Inflammatory macrophage treated with lipopolysaccharide for 4 hours (primary cell): ENCODE measurements at regions not wholly inside any gene's neighbourhood (a gene's known extent, or its start where the extent isn't known, plus 50 kb on each side); places are given as distances from the start of the nearest gene placed in this dataset.
"Not testable (repeated sequence)": the region's sequence is repeated elsewhere in the genome, so short reads cannot be mapped to it uniquely, and the experiment has no call there.

Source experiments
- DNase-seq: peaks from one replicate; pipeline ENCODE4 v3.0.0-alpha.2; 2020

- DNase-seq = no peak
These were observed 166.6 kb upstream of the CIBAR2 start for GRCh38 chr16:85278839-85279238.

DNA sequence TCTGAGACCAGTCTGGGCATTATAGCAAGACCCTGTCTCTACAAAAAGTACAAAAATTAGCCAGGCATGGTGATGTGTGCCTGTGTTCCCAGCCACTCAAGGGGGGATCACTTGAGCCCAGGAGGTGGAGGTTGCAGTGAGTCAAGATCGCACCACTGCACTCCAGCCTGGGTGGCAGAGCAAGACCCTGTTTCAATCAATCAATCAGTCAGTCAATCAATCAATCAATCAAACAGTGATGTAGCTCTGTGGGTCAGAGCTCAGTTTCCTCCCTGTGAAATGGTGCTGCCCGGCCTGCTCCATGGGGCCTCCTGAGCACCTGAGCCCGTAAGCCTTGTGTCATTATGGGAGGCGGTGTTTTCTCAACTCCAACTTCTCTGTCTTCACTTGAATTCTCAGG, 167.1 kb upstream of the CIBAR2 start:
- DNase-seq = no peak

DNA sequence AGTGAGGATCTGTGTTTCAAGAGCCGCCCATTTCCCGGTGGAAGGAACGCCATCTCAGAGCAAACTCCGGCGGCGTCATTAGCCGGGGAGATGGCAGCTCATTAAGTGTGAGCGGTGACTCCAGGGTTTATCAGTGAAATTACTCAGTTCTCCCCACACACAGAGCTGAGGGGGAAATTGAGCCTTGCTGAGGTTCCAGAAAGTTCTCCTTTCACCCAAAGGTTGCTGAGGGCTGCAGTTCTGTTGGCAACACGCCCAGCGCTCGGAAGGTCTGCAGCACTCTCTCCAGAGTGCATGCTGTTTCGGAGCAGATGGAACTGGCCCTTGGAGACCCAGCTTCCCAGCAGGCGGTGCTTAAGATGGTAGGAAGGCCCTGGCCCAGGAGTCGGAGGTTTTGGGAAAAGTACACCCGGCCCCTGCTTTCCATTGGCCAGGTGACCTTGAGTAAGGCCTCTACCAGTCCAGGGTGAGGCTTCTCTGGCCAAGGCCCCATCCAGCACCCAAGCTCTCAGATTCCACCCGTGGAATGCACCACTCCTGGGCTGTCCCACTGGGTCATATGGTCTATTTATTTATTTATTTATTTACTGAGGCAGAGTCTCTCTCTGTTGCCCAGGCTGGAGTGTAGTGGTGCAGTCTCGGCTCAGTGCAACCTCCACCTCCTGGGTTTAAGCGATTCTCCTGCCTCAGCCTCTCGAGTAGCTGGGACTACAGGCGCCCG, 167.7 kb upstream of the CIBAR2 start:
- DNase-seq = no peak

DNA sequence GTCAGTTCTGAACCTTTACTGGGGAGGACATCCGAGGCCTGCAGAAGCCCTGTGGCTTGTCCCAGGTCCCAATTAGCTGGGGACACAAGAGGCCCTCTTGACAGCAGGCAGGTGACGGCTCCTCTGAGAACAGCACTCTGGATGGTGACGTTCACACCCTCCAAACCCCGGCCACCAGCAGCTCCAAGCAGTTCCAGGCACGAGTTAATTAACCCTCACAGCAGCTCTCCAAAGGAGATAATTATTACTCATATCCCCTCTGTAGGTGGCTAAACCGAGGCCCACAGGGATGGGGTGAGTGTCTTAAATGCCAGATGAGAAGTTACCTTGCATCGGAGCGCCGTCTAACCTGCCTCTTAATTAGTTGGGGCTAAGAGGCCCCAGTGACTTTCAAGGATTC, 168.9 kb upstream of the CIBAR2 start:
- DNase-seq = no peak

- no peak for DNase-seq
These were observed 170.6 kb upstream of the CIBAR2 start for GRCh38 chr16:85282842-85283241.

DNA sequence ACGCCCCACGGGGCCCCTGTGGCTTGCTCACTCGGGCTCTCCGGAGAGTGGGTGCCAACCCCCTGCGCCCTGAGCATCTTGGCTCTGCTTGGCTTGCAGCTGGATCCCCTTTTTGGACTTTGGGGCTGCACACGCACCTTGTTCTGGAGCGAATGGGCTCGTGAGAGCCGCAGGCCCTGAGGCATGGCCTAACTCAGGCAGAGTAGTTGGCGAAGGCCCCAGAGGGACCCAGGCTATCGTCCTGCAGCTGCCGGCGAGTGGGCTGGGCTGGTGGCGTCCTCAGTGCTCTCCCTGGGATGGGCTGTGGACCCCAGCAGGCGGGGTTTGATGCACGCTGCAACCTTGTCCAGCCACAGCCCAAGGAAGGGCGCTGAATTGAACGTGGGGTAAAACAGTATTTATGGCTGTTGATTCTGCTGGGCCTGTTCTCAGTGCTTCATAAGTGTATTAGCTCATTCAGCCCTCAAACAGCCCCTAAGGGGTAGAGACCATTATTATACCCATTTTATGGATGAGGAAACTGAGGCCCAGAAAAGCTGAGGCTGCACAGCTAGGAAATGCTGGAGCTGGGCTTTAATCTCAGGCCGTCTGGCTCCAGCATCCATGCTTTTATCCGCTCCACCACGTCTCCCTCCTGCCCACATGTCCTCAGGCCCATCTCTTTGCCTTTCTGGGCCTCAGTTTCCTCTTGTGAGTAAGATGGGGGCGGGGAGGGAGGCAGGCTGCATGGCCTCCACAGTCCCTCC, 171.2 kb upstream of the CIBAR2 start:
- no peak for DNase-seq

DNA sequence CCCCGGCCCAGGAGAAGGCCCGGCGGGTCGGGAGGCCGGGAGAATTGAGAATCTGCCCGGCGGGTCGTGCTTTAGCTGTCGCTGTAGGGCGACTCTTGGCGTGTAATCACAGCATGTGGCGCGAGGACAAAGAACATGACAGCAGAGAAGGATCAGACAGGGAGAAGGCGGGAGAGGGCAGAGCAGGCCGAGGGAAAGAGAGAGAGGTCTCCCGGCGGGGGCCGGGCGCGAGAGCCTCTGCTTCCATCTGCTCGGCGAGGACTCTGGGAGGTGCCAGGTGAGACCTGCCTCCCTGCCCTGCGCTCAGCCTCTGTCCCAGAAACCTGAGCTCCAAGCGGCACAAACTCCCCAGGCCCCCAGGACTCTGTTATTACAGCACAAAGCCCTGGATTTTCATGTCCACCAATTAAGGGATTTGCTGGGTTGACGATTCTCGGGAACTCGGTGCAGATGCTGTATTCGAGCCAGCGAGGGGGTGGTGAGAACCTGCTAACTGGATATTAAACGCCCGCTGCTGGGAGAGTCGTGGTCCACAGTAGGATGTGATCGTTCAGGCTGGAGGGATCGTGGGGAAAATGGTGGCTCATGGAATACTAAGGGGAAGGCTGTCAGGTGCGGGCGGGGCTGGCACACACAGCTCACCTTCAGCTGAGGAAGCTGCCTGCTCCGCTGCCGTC, 172.0 kb upstream of the CIBAR2 start:
- no peak for DNase-seq

GRCh38 chr16:85285681-85286065, 173.4 kb upstream of the CIBAR2 start:
- DNase-seq = no peak

DNA sequence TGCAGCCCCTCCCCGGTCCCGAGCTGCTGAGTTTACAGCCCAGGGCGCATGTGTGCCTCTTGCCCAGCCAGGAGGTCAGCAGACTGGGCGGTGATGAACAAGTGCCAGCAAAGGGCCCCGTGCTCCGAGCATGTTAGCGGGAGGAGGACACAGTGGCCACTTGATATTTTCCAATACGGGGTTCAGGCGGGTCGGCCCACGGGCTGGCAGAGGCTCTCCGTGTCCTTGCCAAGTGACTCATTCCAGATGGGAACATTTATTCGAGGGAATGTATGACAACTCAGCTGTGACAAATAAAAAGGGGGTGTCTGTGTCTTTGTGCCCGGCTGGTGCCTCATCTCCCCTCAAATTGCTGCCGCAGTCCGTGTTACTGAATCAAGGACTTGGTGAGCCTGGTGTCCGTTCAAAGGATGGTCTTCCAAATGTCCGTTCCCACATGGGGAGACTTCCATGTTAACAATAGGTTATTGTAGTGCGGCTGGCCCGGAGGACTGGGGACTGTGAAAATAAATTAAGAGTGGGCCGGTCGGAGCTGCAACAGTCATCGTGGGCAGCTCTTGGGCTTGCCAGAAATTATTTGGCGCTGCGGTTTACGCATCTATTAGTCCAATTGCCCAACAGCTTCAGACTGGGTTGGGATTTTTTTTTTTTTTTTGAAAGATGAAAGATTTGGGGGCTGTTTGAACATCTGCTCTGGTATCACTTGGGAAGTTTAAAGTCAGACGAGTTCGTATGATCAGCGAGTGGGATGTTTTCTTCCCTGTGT, 174.0 kb upstream of the CIBAR2 start:
- no peak for DNase-seq

DNA sequence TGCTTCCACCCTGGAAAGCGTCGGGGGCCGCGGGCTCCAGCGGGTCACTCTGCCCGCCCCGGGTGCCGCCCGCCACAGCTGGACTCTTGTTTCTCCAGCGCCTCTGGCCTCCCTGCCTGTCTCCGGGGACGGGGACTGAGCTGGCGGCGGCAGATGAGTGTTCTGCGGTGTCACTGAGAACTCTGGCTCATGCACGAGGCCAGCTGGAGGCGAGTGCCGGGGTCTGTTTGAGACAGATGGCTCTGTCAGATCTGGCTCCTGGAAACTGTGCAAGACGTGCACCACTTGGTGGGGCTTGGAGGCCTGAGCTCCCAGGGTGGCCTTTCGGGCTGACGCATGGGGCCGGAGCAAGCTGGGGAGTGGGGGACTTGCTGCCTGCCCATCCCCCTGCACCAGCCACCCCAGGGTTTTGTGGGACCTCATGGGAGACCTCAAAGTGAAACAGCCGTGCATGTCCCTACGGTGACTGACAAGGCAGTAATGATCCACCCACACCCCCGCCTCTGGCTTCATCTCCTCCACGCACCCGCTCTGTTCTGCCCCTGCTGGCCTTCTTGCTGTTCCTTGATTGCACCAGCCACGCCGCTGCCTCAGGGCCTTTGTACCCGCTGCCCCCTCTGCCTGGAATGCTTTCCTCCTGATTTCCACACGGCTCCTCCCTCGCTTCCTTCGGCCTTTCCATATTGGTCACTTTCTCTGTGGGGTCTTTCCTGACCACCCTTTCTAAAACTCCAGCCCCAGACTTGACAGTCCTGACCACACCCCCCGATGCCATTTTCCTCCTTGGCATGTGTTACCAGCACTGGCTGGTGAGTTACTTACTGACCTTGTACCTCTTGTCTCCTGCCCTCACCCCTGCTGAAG, 174.9 kb upstream of the CIBAR2 start:
- DNase-seq = no peak

- not testable (repeated sequence) for DNase-seq
These were observed 175.5 kb upstream of the CIBAR2 start for GRCh38 chr16:85287815-85288109.

DNA sequence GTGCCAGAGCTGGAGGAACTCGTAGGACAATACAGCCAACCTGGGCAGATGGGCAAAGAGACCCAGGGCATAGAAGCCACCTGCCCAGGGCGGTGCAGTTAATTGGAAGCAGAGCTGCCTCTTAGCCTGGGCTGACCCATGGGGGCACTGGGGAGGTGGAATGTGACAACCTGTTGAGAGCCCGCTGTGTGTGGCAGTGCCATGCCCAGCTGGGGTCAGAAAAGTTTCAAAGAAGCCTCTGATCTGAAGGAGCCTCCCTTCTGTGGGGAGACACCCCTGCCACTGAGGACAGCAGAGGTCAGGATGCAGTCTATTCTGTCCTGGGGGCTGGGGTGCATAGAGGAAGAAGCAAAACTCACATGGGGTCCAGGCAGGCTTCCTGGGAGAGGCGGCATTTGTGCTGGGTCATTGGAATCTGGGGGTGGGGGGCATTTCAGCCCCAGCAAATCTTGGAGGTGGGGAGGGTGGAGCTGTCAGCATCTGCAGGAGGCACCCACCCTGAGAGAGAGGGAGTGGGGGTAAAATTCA, 176.1 kb upstream of the CIBAR2 start:
- DNase-seq = no peak

DNA sequence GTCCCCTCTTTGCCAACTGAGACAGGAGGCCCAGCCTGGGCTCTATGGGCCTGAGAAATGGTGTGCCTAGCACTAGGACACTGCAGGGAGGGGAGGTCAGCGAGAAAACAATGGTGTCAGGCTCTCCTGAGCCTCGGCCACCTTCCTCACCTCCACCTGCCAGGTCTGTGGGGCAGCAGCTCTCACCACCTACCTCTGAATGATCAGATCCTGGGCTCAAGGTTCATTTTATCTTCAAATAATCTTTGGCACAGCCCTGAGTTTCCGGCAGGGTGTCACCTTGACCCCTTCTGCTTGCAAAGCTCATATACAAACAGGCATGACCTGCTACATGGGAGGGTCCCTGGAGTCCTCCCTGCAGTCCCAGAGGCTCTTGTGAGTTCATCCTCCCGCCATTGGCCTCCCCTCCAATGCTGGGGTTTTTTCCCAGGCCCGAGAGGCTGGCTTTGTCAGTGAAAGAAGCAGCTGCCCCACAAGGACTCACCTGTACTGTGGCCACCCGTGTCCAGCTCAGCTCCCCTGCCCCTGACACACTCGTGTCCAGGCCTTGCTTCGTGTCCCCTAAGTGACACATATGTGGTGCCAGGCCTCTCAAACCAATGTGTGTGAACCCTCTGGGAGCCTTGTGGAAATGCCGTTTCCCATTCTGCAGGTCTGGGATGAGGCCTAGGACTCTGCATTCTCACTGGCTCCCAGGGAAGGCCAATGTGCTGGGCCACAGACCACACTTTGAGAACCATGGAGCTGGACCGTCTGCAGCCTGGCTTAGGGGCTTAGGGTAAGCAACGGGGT, 176.8 kb upstream of the CIBAR2 start:
- no peak for DNase-seq

- DNase-seq = no peak
These were observed 177.7 kb upstream of the CIBAR2 start for GRCh38 chr16:85289760-85290625.

DNA sequence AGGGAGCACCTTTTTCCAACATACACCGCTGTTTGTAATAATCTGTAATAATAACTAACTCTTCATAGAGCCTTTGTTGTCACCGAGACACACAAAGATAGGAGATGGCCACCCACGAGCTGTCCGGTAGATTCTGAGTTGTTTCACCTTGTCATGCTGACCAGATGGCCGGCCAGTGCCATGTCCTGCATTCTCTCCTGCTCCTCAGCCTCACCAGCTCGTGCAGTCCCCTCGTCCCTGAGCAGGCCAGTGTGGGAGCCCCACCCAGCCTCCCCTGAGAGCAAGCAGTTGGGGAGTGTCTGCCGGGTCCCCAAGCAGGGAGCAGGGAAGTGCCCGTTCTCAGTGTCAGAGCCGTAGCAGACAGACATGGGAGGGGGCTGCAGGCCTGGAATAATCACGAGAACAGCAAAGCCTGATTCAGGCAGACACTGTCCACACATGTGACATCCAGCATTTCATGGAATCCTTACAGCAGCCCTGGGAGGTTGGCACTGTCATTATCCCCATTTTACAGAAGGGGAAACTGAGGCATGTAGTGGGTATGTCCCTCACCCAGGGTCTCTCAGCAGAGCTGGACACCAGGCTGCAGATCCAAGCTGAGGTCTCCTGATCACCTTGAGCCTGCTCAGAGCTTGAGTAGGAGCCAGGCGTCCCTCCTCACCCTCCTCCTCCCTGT, 178.5 kb upstream of the CIBAR2 start:
- DNase-seq = no peak

DNA sequence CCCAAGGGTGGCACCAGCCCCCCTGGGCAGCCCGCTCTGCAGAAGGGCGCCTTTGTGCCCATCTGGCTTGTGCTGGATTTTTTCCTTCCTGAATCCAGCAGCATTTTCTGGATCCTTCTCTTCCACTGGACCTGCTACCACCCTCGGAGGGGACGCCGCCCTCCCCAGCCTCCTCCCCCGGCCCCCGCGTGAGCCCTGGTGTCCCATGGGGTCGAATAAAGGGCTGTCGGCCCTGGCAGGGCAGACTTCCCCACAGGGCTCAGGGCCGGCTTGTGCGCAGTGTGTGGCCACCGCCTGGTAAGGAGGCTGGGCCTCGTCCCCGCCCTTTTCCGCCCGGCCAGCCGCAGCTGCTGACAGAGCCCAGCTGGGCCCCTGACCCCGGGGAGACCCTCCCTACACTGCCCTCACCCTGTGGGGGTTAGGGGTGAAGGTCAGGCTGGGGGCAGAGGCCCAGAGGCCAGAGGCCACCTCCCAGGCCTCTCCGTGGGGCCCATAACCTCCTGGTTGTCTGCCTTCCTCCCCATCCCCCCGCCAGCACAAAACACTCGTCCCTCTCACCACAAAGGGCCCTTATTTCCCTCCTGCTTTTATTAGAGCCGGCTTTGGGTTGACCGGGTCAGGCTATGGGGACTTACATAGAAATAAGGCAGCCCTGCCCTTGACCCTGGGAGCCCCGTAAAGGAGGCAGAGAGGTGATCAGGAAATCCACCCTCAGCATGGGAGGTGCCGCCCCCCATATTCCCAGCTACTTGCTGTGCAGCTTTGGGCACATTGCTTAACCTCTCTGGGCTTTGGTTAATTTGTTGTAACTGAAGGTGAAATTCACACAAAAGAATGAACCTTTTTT, 179.3 kb upstream of the CIBAR2 start:
- DNase-seq = peak; percentile 43

- no peak for DNase-seq
These were observed 181.2 kb upstream of the CIBAR2 start for GRCh38 chr16:85293458-85293857.

DNA sequence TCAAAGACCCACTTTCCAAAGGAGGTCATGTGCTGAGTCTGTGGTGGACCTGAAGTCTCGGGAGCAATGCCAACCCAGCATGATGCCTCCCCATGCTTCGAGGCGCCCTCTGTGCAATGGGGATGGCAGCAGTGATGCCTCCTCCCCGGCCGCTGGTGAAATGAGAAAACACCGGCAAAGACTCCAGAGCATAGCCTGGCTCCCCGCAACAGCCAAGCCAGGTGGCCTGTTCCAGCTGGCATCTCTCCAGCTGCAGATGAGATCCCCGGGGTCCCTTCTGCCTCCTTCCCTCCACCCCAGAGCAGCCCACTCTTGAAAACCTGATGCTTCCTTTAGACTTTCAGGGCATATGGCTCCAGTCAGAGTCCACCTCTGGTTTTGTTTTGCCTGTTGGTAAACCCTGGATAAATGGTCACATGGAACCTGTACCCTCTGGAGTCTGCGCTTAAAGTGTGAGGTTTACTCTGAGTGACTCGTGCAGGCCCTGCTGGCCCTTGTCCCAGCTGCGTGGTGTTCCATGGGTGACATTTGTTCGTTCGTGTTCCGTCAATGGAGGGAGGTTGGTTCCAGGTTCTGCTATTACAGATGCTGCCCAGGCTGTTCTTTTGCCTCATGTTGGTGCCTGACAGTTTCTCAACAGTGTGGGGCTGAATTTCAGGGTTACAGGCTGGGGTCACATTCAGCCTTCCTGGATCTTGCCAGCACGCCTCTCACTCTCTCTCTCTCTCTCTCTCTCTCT, 181.8 kb upstream of the CIBAR2 start:
- DNase-seq = no peak
